SK-N-MC (cell line): ENCODE measurements at regions not wholly inside any gene's neighbourhood (a gene's known extent, or its start where the extent isn't known, plus 50 kb on each side); places are given as distances from the start of the nearest gene placed in this dataset.

Experiments used
- DNase-seq: peaks from one replicate; pipeline ENCODE4 v3.0.0-alpha.2; 2011; ENCODE audit warnings: low read depth, low spot score
- H3K27ac ChIP-seq: fragments of 200-600 bp; sonication (generic); 2 replicates; pipeline ENCODE4 v1.5.1; 2016; ENCODE audit warnings: mixed run types
- H3K36me3 ChIP-seq: fragments of 200-600 bp; sonication (generic); 2 replicates; pipeline ENCODE4 v1.6.1; 2017; ENCODE audit warnings: antibody characterized with exemption, low read length, mixed read lengths; ENCODE audit not compliant: insufficient read depth
- H3K4me3 ChIP-seq: fragments of 200-600 bp; sonication (generic); 2 replicates; pipeline ENCODE4 v1.5.1; 2016
- H3K9ac ChIP-seq: fragments of 200-600 bp; sonication (generic); 2 replicates; pipeline ENCODE4 v1.8.0; 2017; ENCODE audit warnings: mixed run types, mixed read lengths; ENCODE audit not compliant: insufficient read length
- H3K9me3 ChIP-seq: fragments of 200-600 bp; sonication (generic); 2 replicates; pipeline ENCODE4 v1.6.1; 2017; ENCODE audit warnings: low read depth, mild to moderate bottlenecking, antibody characterized with exemption, low read length, moderate library complexity, mixed read lengths
- EZH2 ChIP-seq: fragments of 200-600 bp; sonication (generic); IDR thresholded peaks from one replicate; pipeline ENCODE4 v1.6.1; 2017; ENCODE audit warnings: antibody characterized with exemption
- FOXP2 ChIP-seq: optimal IDR thresholded peaks from 2 replicates; pipeline ENCODE3; 2011; ENCODE audit warnings: mild to moderate bottlenecking, moderate library complexity; ENCODE audit not compliant: insufficient read depth; ENCODE audit errors: extremely low read length, control extremely low read depth
- POLR2AphosphoS5 ChIP-seq: IDR thresholded peaks from 2 replicates; pipeline ENCODE4 v1.6.1; 2012; ENCODE audit warnings: mild to moderate bottlenecking, low read depth, low read length, borderline replicate concordance

DNA sequence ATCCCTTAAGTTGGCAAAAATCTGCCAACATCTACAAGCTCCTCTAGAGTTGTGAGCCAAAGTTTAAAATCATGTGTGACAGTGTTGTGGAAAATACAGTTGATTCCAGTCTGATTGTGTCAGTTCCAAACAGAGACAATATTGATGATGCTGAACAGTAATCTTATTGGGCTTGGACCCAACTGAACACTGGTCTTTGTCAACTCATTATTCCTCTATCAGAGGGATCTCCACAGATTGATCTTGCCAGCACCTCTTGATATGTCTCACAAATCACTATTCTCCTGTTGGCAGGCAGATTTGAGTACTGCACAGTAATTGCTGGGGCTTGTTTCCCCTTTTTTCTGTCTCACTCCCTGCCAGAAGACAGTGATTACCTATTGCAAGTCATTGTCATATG lies 326.6 kb upstream of the DPH6 start:
- no peak for TF ChIP-seq POLR2AphosphoS5
- no peak for TF ChIP-seq FOXP2
- no peak for TF ChIP-seq EZH2
- no peak for DNase-seq

DNA sequence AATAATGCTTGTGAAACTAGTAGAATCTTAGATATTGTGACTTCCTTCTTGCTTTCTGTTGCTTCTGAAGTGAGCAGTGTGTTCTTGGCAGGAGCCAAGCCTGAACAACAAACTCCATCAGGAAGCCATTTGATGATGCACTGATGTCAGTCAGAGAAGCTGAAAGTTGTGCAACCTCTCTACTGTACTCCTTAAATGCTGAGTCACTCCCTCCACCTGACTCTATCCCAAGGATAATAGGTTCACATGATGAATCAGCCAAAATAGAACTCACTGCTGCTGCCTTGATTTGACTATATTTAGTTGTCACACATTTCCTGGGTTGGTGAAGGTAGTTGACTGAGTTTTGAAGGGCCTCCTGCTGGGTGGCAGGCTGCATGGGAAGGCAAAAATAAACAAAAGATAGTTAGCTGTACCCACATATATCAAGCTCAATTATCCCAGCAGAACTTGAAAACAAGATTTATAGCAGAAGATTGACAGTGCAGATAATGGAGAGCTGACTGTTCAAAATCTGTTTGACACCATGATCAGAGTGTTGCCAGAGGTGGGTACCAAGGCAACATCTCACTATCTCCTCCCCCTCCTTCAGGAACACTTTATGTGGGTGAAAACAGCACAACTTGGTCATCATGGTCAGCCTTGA lies 328.4 kb upstream of the DPH6 start:
- TF ChIP-seq POLR2AphosphoS5 = no peak
- no peak for TF ChIP-seq EZH2
- TF ChIP-seq FOXP2 = no peak
- Histone ChIP-seq H3K36me3 (no peaks in the 10 kb centered on the region), H3K4me3 (no peak overlapping the region), H3K9ac (no peak overlapping the region), H3K9me3 (no peaks in the 10 kb centered on the region), H3K27ac (no peak overlapping the region)
- DNase-seq = no peak

More for the DNA sequence above, 326.6 kb upstream of the DPH6 start:
- H3K9ac ChIP-seq = no peak overlapping the region
- no peak overlapping the region for H3K4me3 ChIP-seq
- H3K27ac ChIP-seq = no peak overlapping the region
- no peaks in the 10 kb centered on the region for H3K36me3 ChIP-seq
- H3K9me3 ChIP-seq = no peaks in the 10 kb centered on the region

DNA sequence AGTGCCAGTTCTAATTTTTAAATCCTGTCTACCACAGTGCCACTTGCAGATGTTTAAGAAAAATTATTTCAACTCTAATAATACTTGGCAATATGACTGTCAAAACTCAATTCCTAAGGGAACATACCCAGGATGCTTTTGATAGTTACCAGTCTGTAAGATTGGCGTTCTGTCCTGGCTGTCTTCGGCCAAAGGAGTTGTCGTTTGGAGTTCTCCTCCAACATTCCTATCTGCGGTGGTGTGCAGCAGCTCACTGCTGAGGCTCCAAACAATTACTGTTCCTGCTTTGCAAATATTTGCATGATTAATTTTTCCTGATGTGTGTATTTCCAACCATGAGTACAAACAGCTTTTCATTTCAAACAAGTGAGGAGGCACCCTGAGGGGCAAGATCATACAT lies 330.8 kb upstream of the DPH6 start:
- no peak overlapping the region for H3K9ac ChIP-seq
- TF ChIP-seq FOXP2 (no peak), POLR2AphosphoS5 (no peak), EZH2 (no peak)
- H3K27ac ChIP-seq = no peak overlapping the region
- H3K9me3 ChIP-seq = no peaks in the 10 kb centered on the region
- DNase-seq = no peak
- H3K4me3 ChIP-seq = peak overlapping the region; percentile 14; the same call in 1 of the 2 replicates
- no peaks in the 10 kb centered on the region for H3K36me3 ChIP-seq

DNA sequence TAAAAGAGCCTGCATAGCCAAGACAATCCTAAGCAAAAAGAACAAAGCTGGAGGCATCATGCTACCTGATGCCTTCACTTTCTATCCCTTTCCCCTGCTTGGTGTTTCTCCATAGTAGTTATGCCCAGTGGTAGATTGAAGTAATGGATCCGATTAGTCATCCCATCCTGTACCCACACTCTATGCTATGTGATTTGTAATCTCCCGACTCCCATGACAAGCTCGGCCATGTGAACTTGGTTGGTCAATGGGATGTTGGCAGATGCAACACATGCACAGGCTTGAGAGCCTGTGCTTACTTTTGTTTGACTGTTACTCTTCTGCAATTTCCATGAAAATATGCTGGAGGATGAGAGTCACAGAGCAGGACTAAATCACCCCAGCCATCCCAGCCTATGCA lies 334.9 kb upstream of the DPH6 start:
- no peak overlapping the region for H3K4me3 ChIP-seq
- no peak overlapping the region for H3K9ac ChIP-seq
- no peaks in the 10 kb centered on the region for H3K36me3 ChIP-seq
- 0 out of 2 replicates have a peak, but pooled peaks cover 2% of the 10 kb centered on the region for H3K9me3 ChIP-seq
- H3K27ac ChIP-seq = no peak overlapping the region
- TF ChIP-seq EZH2 (no peak), FOXP2 (no peak), POLR2AphosphoS5 (no peak)
- DNase-seq = no peak

DNA sequence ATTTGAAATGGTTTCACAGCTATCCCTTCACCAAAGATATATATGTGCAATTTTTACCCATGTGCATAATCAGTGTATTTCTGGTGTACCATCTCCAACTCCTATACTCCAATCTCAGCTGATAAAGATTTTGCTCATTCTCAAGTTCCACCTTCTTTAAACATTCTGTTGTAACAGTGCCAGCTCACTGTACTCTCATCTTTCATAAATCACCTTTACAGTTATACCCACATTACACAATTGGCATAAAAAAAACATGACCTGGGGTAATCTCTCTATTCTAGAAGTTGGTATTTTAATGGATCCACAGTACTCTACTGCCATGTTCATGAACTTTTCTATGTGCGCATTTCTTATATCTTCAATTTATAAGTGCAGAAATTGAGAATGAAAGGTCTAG lies 339.9 kb upstream of the DPH6 start:
- H3K4me3 ChIP-seq = no peak overlapping the region
- no peak overlapping the region for H3K27ac ChIP-seq
- TF ChIP-seq POLR2AphosphoS5 = no peak
- TF ChIP-seq EZH2 = no peak
- TF ChIP-seq FOXP2 = no peak
- H3K36me3 ChIP-seq = no peaks in the 10 kb centered on the region
- 0 out of 2 replicates have a peak, but pooled peaks cover 2% of the 10 kb centered on the region for H3K9me3 ChIP-seq
- H3K9ac ChIP-seq = no peak overlapping the region
- DNase-seq = no peak

DNA sequence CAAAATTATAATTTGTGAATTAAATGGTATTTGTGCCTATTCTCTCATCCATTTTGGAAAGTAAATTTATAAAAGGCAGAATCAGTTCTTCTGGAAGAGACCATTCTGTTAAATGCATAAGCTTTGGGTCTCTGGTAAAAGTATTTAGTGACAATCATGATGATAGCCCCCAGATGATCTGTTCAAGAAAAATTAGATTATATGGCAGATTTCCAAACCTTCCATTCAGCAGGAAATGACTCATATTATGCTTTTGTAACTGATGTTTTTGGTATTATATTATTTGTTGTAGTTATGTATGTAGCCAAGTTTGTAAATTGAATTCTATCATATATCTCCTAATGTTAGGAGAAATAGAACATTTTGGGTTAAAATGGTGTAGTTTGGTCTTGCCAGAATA lies 340.8 kb upstream of the DPH6 start:
- H3K9me3 ChIP-seq = 0 out of 2 replicates have a peak, but pooled peaks cover 2% of the 10 kb centered on the region
- no peak overlapping the region for H3K4me3 ChIP-seq
- no peak overlapping the region for H3K9ac ChIP-seq
- no peak for DNase-seq
- H3K27ac ChIP-seq = no peak overlapping the region
- TF ChIP-seq POLR2AphosphoS5 (no peak), FOXP2 (no peak), EZH2 (no peak)
- no peaks in the 10 kb centered on the region for H3K36me3 ChIP-seq

DNA sequence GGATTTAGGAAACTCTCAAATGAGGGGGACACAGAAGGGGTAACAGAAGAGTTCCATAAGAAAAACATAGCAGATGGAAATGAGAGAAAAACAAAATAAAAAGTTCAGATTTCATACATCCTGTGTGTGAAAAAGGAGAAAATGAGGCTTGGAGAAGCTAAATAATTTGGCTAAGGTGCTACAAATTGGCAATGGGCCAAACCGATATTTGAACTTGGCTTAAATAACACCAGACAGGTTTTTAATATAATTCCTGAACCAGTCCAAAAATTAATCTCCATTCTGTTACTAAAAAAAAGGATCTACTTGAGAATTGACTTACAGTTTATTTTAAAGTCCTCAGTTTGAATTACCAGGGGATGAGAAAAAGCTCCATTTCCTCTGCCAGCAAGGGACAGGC lies 342.9 kb upstream of the DPH6 start:
- Histone ChIP-seq H3K9me3 (0 out of 2 replicates have a peak, but pooled peaks cover 2% of the 10 kb centered on the region), H3K36me3 (no peaks in the 10 kb centered on the region), H3K27ac (no peak overlapping the region), H3K4me3 (no peak overlapping the region), H3K9ac (no peak overlapping the region)
- DNase-seq = no peak
- no peak for TF ChIP-seq POLR2AphosphoS5
- no peak for TF ChIP-seq EZH2
- no peak for TF ChIP-seq FOXP2

DNA sequence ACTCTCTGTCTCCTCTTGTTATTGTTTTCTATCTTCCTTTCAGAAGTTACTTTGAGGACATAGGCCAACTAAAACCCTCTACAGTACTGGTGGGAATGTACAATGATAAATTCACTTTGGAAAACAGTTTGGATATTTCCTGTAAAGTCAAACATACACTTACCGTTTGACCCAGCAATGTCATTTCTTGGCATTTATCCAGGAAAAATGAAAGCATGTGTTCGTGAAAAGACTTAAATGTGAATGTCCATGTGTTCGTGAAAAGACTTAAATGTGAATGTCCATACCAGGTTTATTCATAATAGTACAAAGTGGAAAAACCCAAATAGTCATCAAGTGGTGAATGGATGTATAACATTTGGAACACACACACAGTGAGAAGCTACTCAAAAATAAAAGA lies 361.5 kb upstream of the DPH6 start:
- DNase-seq = no peak
- no peaks in the 10 kb centered on the region for H3K9me3 ChIP-seq
- H3K36me3 ChIP-seq = no peaks in the 10 kb centered on the region
- H3K9ac ChIP-seq = no peak overlapping the region
- no peak overlapping the region for H3K27ac ChIP-seq
- H3K4me3 ChIP-seq = no peak overlapping the region
- no peak for TF ChIP-seq EZH2
- TF ChIP-seq POLR2AphosphoS5 = no peak

DNA sequence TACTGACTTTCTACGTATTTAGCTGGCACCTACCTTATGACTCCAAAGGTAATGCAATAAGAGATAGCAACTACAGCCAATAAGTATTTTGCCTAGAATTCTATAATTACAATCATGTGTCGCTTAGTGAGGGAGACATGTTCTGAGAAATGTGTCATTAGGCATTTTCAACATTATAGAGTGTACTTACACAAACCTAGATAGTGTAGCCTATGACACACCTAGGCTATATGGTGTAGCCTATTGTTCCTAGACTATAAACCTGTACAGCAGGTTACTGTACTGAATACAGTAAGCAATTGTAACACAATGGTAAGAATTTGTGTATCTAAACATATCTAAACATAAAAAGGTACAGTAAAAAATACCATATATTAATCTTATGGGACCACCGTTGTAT lies 363.4 kb upstream of the DPH6 start:
- no peak overlapping the region for H3K27ac ChIP-seq
- DNase-seq = no peak

More for the DNA sequence above, 363.4 kb upstream of the DPH6 start:
- H3K9me3 ChIP-seq = no peaks in the 10 kb centered on the region
- H3K4me3 ChIP-seq = no peak overlapping the region
- TF ChIP-seq FOXP2 (no peak), POLR2AphosphoS5 (no peak), EZH2 (no peak)
- H3K36me3 ChIP-seq = no peaks in the 10 kb centered on the region
- H3K9ac ChIP-seq = no peak overlapping the region
